ENCODE measurements at regions not wholly inside any gene's neighbourhood (a gene's known extent, or its start where the extent isn't known, plus 50 kb on each side); places are given as distances from the start of the nearest gene placed in this dataset.

- Histone ChIP-seq H3K36me3 (ENCODE audit: control insufficient read depth in 2 of 2, extremely low read depth in 1 of 2, insufficient read depth in 2 of 2, low read length in 2 of 2) (no peaks in the 10 kb centered on the region), H3K9me3 (replicated peaks; ENCODE audit: control insufficient read depth, insufficient read depth, low read length) (no peaks in the 10 kb centered on the region), H3K27ac (ENCODE audit: insufficient read depth, low read depth, low read length) (no peak overlapping the region), H3K4me1 (ENCODE audit: control insufficient read depth, extremely low read depth, insufficient read depth, low read length) (peaks cover 13% of the 10 kb centered on the region), H3K9ac (replicated peaks; ENCODE audit: extremely low read depth, insufficient read depth, low read length) (no peak overlapping the region), H2AFZ (ENCODE audit: low read depth, low read length) (no peak overlapping the region), H4K20me1 (replicated peaks; ENCODE audit: control insufficient read depth, extremely low read depth, insufficient read depth, low read length) (no peaks in the 10 kb centered on the region), H3K4me2 (ENCODE audit: insufficient read depth, low read length) (no peak overlapping the region), H3K4me3 (replicated peaks in 1 of 3; ENCODE audit: insufficient read depth in 1 of 3, low read depth in 1 of 3, low read length in 3 of 3) (no peak overlapping the region), H3K79me2 (ENCODE audit: control insufficient read depth, insufficient read depth, low read length) (no peaks in the 10 kb centered on the region), H3K9me1 (replicated peaks; ENCODE audit: control insufficient read depth, extremely low read depth, insufficient read depth, low read length) (no peaks in the 10 kb centered on the region), H3K27me3 (ENCODE audit: control insufficient read depth in 2 of 2, insufficient read depth in 2 of 2, low read length in 2 of 2) (peaks cover 5 to 15% of the 10 kb centered on the region in 2 experiments)
- TF ChIP-seq JUN (IDR thresholded peaks at IDR 0.05; ENCODE audit: borderline replicate concordance, insufficient read depth, insufficient read length, low read depth) (no peak), GATA2 (IDR thresholded peaks at IDR 0.05; ENCODE audit: insufficient read depth, insufficient read length, low read depth, low read length) (no peak), CTCF (IDR thresholded peaks at IDR 0.05; ENCODE audit: extremely low read depth in 1 of 2, insufficient read depth in 1 of 2, low read depth in 1 of 2, low read length in 2 of 2) (no peak), POLR2A (IDR thresholded peaks at IDR 0.05; ENCODE audit: low read depth, low read length) (no peak), EZH2 (IDR thresholded peaks at IDR 0.05; ENCODE audit: borderline replicate concordance, low read depth, low read length, severe bottlenecking) (no peak), MYC (IDR thresholded peaks at IDR 0.05; ENCODE audit: low read depth, low read length) (no peak), POLR2AphosphoS5 (IDR thresholded peaks at IDR 0.05; ENCODE audit: insufficient read depth, low read depth, low read length) (no peak)
- dilution Hi-C loops (cut with MboI; ENCODE audit: extremely low pct_ligation_motif_present, low sequenced_read_pairs), result no loop called here
- ChIA-PET CTCF (interaction anchor here (1.3 kb wide), 1 partner anchor 20 kb away, joined by 3 read pairs; no protein-coding TSS in a partner anchor), POLR2A (no interaction called here)
- no peak for DNase-seq (ENCODE audit: low read depth, low spot score)
- no TSS peak for BruUV-seq (replicated peaks)
- intact Hi-C loops (cut with micrococcal nuclease), result no loop called here
- no peak for FAIRE-seq
These were observed 66.4 kb upstream of the STMND1 start for GRCh38 chr6:17035257-17036064.

Data from endothelial cell of umbilical vein (primary cell).